ENCODE measurements at regions not wholly inside any gene's neighbourhood (a gene's known extent, or its start where the extent isn't known, plus 50 kb on each side); places are given as distances from the start of the nearest gene placed in this dataset.

GRCh38 chr4:173910891-173911290 lies 372.6 kb downstream of the FBXO8 start:
- WGBS (ENCODE audit: extremely low coverage, insufficient read length, low lambda C conversion rate), result no CpG with 5 or more reads among the region's 4 CpGs
- no peak overlapping the region for H4K8ac ChIP-seq (replicated peaks; ENCODE audit: insufficient read length, low read depth, low read length)
- no peak overlapping the region for H3K23ac ChIP-seq (ENCODE audit: insufficient read length, low read depth, low read length)
- H2BK120ac ChIP-seq (ENCODE audit: low read depth, low read length, poor library complexity, severe bottlenecking), result no peak overlapping the region
- H3K4me2 ChIP-seq (ENCODE audit: insufficient read depth, insufficient read length, low read length), result no peak overlapping the region
- H3K79me2 ChIP-seq (ENCODE audit: insufficient read depth, low read length), result no peaks in the 10 kb centered on the region
- no peak overlapping the region for H4K5ac ChIP-seq (ENCODE audit: insufficient read length, low read depth, low read length)
- no peak overlapping the region for H2BK12ac ChIP-seq (ENCODE audit: insufficient read length, low read depth, low read length)
- H2BK5ac ChIP-seq (ENCODE audit: insufficient read length, low read length), result no peak overlapping the region
- H2BK15ac ChIP-seq (ENCODE audit: low read depth, low read length), result no peak overlapping the region
- no peaks in the 10 kb centered on the region for H4K20me1 ChIP-seq (ENCODE audit: control insufficient read depth, insufficient read depth, insufficient read length)
- H3K18ac ChIP-seq (ENCODE audit: insufficient read length, low read depth, low read length), result no peak overlapping the region
- H3K27ac Mint-ChIP-seq, result no peak overlapping the region
- H2BK20ac ChIP-seq (ENCODE audit: low read depth, low read length, poor library complexity, severe bottlenecking), result no peak overlapping the region
- no peak overlapping the region for H3T11ph ChIP-seq (ENCODE audit: low read length)
- DNase-seq, result no peak
- no peak overlapping the region for H3K56ac ChIP-seq (ENCODE audit: insufficient read length, low read depth, low read length)
- H3K9me3 ChIP-seq (ENCODE audit: control insufficient read depth, low read depth, low read length), result no peaks in the 10 kb centered on the region
- H2AK5ac ChIP-seq (ENCODE audit: insufficient read length, low read length), result no peak overlapping the region
- no peaks in the 10 kb centered on the region for H3K9me3 Mint-ChIP-seq
- no peak overlapping the region for H3K4ac ChIP-seq (ENCODE audit: low read depth, low read length)
- no peaks in the 10 kb centered on the region for H3K36me3 Mint-ChIP-seq (ENCODE audit: insufficient read depth in 1 of 3, low read depth in 3 of 3)
- no peaks in the 10 kb centered on the region for H3K27me3 ChIP-seq (ENCODE audit: insufficient read depth, low read length)
- no peak for TF ChIP-seq CTCF (conservative IDR thresholded peaks at IDR 0.05)
- no peaks in the 10 kb centered on the region for H3K79me1 ChIP-seq (ENCODE audit: insufficient read depth, low read depth, low read length, poor library complexity, severe bottlenecking)
- no peak overlapping the region for H3K14ac ChIP-seq (ENCODE audit: insufficient read depth, low read length)
- no peak overlapping the region for H3K27ac ChIP-seq (ENCODE audit: insufficient read length, low read depth, low read length)
- H2AFZ ChIP-seq (ENCODE audit: low read length), result no peak overlapping the region
- no peaks in the 10 kb centered on the region for H3K4me1 ChIP-seq (ENCODE audit: insufficient read depth, low read length)
- H3K27me3 Mint-ChIP-seq (ENCODE audit: low read depth), result no peaks in the 10 kb centered on the region
- no peak overlapping the region for H3K9ac ChIP-seq (ENCODE audit: extremely low read depth, insufficient read length, low read length)
- H3K23me2 ChIP-seq (ENCODE audit: insufficient read length, low read depth, low read length, poor library complexity, severe bottlenecking), result no peaks in the 10 kb centered on the region
- no peak overlapping the region for H4K91ac ChIP-seq (ENCODE audit: insufficient read length, low read depth, low read length)
- no peak overlapping the region for H3K4me3 Mint-ChIP-seq
- no peaks in the 10 kb centered on the region for H3K4me1 Mint-ChIP-seq
